Lower leg skin (tissue), 4 donors: ENCODE measurements at regions not wholly inside any gene's neighbourhood (a gene's known extent, or its start where the extent isn't known, plus 50 kb on each side); places are given as distances from the start of the nearest gene placed in this dataset.

ENCODE experiments used
- DNase-seq, 2 donors: peaks; one replicate each; pipeline ENCODE4 v3.0.0-alpha.2; 2019; ENCODE audit warnings: low spot score in 2 of 2
- H3K4me3 ChIP-seq: fragments of 200-600 bp; sonication (generic); 2 replicates; pipeline ENCODE4 v1.5.1; 2017; ENCODE audit warnings: mild to moderate bottlenecking, low read depth; ENCODE audit not compliant: poor library complexity, severe bottlenecking
- CTCF ChIP-seq, 3 donors: fragments of 450-650 bp; IDR thresholded peaks; one replicate each; pipeline ENCODE4 v1.5.1; 2016; ENCODE audit warnings: antibody characterized with exemption in 3 of 3, mild to moderate bottlenecking in 3 of 3, moderate library complexity in 2 of 3
- POLR2A ChIP-seq, 2 donors: fragments of 450-650 bp; IDR thresholded peaks; one replicate each; pipeline ENCODE4 v1.6.1; 2016 to 2017; ENCODE audit warnings: antibody characterized with exemption in 2 of 2, mild to moderate bottlenecking in 1 of 2, moderate library complexity in 1 of 2
- WGBS, 2 donors: methylation state at CpG; one replicate each; pipeline ENCODE4 v1.1.5; 2018; 5-methylcytosine and 5-hydroxymethylcytosine counted together
- intact Hi-C: fragments of 100-400 bp; cut with DNase I; formaldehyde crosslinking; loops from one replicate; pipeline ENCODE4 v1.15.0; 2023; ENCODE audit warnings: low total_unique reads

GRCh38 chr7:153840861-153841260, 211.3 kb upstream of the DPP6 start:
- H3K4me3 ChIP-seq: no peak overlapping the region
- intact Hi-C loops: no loop called here
- DNase-seq: no peak
- TF ChIP-seq CTCF (IDR thresholded peaks at IDR 0.05): no peak
- TF ChIP-seq POLR2A (IDR thresholded peaks at IDR 0.05): no peak
- WGBS, 2 donors: 90 to 92% methylated on average over 5 of the region's 5 CpGs

- no peak overlapping the region for H3K4me3 ChIP-seq
- DNase-seq: peak in 1 of 2 donors; percentile 32
- intact Hi-C loops: no loop called here
- no peak for TF ChIP-seq CTCF (IDR thresholded peaks at IDR 0.05)
- no peak for TF ChIP-seq POLR2A (IDR thresholded peaks at IDR 0.05)
- 80 to 84% methylated on average over 11 of the region's 11 CpGs for WGBS, 2 donors
Measured at GRCh38 chr7:153847828-153848227, 204.4 kb upstream of the DPP6 start.

- no peak for TF ChIP-seq POLR2A (IDR thresholded peaks at IDR 0.05)
- TF ChIP-seq CTCF (IDR thresholded peaks at IDR 0.05): no peak
- H3K4me3 ChIP-seq: no peak overlapping the region
- DNase-seq: no peak
- 83% methylated on average over 4 of the region's 4 CpGs for WGBS, 2 donors
- intact Hi-C loops: no loop called here
Measured at GRCh38 chr7:153852261-153852660, 199.9 kb upstream of the DPP6 start.

- H3K4me3 ChIP-seq: no peak overlapping the region
- TF ChIP-seq POLR2A (IDR thresholded peaks at IDR 0.05) (no peak), CTCF (IDR thresholded peaks at IDR 0.05) (no peak)
- intact Hi-C loops: no loop called here
- no peak for DNase-seq
- 56 to 73% methylated on average over 4 of the region's 4 CpGs for WGBS, 2 donors
Measured at GRCh38 chr7:153858355-153858754, 193.8 kb upstream of the DPP6 start.

- H3K4me3 ChIP-seq: no peak overlapping the region
- 87 to 93% methylated on average over 6 of the region's 6 CpGs for WGBS, 2 donors
- intact Hi-C loops: no loop called here
- no peak for DNase-seq
- TF ChIP-seq POLR2A (IDR thresholded peaks at IDR 0.05): no peak
- no peak for TF ChIP-seq CTCF (IDR thresholded peaks at IDR 0.05)
Measured at GRCh38 chr7:153859239-153859638, 193.0 kb upstream of the DPP6 start.
